ENCODE measurements at regions not wholly inside any gene's neighbourhood (a gene's known extent, or its start where the extent isn't known, plus 50 kb on each side); places are given as distances from the start of the nearest gene placed in this dataset.

DNA sequence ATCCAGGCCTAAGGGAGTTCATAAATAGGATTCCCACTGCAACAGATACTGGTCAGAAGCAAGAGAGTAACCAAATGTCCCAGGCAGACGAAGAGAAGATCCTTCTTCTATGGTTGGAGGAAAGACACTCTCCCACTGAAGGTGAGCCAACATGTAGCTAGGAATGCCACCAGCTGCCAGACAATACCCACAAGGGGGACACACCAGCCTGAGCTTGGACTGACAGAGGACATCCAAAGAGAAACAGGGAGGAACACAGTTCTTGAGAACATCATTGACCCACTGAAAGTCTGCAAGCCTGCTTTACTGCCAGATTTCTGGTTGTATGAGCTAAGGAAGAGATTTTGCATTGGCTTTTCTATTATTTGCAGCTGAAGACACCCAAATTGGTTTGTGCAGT lies 80.1 kb downstream of the PXDC1 start:
- ChIA-PET POLR2A (ENCODE audit: unreplicated experiment) (no interaction called here), CTCF (no interaction called here)
- Histone ChIP-seq H3K4me1 (ENCODE audit: control insufficient read depth, insufficient read depth, low read length) (no peaks in the 10 kb centered on the region), H4K91ac (ENCODE audit: insufficient read depth, low read depth, low read length) (no peak overlapping the region), H3K79me1 (ENCODE audit: low read depth in 1 of 2, low read length in 2 of 2) (no peaks in the 10 kb centered on the region), H3K9ac (ENCODE audit: low read depth, low read length) (no peak overlapping the region), H2BK15ac (ENCODE audit: low read depth, low read length) (no peak overlapping the region), H3K36me3 (ENCODE audit: control insufficient read depth, insufficient read depth, low read length) (no peaks in the 10 kb centered on the region), H2AK9ac (replicated peaks; ENCODE audit: low read depth, low read length, poor library complexity) (no peak overlapping the region), H3K18ac (ENCODE audit: low read depth, low read length) (no peak overlapping the region), H2BK20ac (ENCODE audit: low read depth, low read length) (no peak overlapping the region), H3K4me3 (ENCODE audit: insufficient read depth, low read depth, low read length) (no peak overlapping the region), H3K27ac (ENCODE audit: insufficient read depth, low read length) (no peak overlapping the region), H4K8ac (ENCODE audit: low read depth in 2 of 2, low read length in 2 of 2) (no peak overlapping the region), H4K20me1 (ENCODE audit: insufficient read depth, low read length) (no peaks in the 10 kb centered on the region), H3K4ac (ENCODE audit: low read depth, low read length) (no peak overlapping the region), H3K23ac (ENCODE audit: low read depth, low read length) (no peak overlapping the region), H3K4me2 (ENCODE audit: low read depth, low read length) (no peak overlapping the region), H2AK5ac (ENCODE audit: low read depth, low read length) (no peak overlapping the region), H2AFZ (replicated peaks; ENCODE audit: low read length, poor library complexity) (no peak overlapping the region), H3K27me3 (ENCODE audit: control insufficient read depth, insufficient read depth, low read length) (peaks cover 11% of the 10 kb centered on the region), H2BK120ac (ENCODE audit: low read depth, low read length) (no peak overlapping the region), H3K56ac (ENCODE audit: extremely low read depth, insufficient read depth, low read length) (no peak overlapping the region), H3K9me1 (ENCODE audit: insufficient read depth, low read length) (no peaks in the 10 kb centered on the region), H4K5ac (ENCODE audit: low read depth, low read length) (no peak overlapping the region), H3K9me3 (ENCODE audit: control insufficient read depth, insufficient read depth, low read length) (peaks cover 2% of the 10 kb centered on the region; the same call in 1 of the 2 replicates), H2BK5ac (ENCODE audit: low read depth, low read length, poor library complexity, severe bottlenecking) (no peak overlapping the region), H3K14ac (replicated peaks; ENCODE audit: low read depth, low read length) (no peak overlapping the region)
- DNase-seq (no peak), ATAC-seq (ENCODE audit: low read depth) (no peak)
- TF ChIP-seq FOS (IDR thresholded peaks at IDR 0.05; ENCODE audit: low read depth, low read length) (no peak), SMC3 (IDR thresholded peaks at IDR 0.05; ENCODE audit: low read depth, low read length) (no peak), CEBPB (IDR thresholded peaks at IDR 0.05; ENCODE audit: low read depth, low read length) (no peak), BHLHE40 (IDR thresholded peaks at IDR 0.05; ENCODE audit: low read depth, low read length) (no peak), RAD21 (IDR thresholded peaks at IDR 0.05; ENCODE audit: low read length) (no peak), MAFK (IDR thresholded peaks at IDR 0.05; ENCODE audit: low read depth, low read length) (no peak), CHD1 (IDR thresholded peaks at IDR 0.05; ENCODE audit: low read depth, low read length) (no peak), RCOR1 (IDR thresholded peaks at IDR 0.05; ENCODE audit: insufficient replicate concordance, low read length) (no peak), POLR2A (IDR thresholded peaks at IDR 0.05; ENCODE audit: low read depth, low read length) (no peak), MAZ (IDR thresholded peaks at IDR 0.05; ENCODE audit: borderline replicate concordance, low read depth, low read length) (no peak), MXI1 (IDR thresholded peaks at IDR 0.05; ENCODE audit: borderline replicate concordance, low read depth, low read length) (no peak), RFX5 (IDR thresholded peaks at IDR 0.05; ENCODE audit: low read depth, low read length) (no peak), NFE2L2 (IDR thresholded peaks at IDR 0.05; ENCODE audit: low read depth, low read length) (no peak)
- TF ChIP-seq, protein P1, sequence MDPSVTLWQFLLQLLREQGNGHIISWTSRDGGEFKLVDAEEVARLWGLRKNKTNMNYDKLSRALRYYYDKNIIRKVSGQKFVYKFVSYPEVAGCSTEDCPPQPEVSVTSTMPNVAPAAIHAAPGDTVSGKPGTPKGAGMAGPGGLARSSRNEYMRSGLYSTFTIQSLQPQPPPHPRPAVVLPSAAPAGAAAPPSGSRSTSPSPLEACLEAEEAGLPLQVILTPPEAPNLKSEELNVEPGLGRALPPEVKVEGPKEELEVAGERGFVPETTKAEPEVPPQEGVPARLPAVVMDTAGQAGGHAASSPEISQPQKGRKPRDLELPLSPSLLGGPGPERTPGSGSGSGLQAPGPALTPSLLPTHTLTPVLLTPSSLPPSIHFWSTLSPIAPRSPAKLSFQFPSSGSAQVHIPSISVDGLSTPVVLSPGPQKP (IDR thresholded peaks at IDR 0.05; ENCODE audit: borderline replicate concordance, low read depth, low read length), result no peak
- TF ChIP-seq, protein P2, sequence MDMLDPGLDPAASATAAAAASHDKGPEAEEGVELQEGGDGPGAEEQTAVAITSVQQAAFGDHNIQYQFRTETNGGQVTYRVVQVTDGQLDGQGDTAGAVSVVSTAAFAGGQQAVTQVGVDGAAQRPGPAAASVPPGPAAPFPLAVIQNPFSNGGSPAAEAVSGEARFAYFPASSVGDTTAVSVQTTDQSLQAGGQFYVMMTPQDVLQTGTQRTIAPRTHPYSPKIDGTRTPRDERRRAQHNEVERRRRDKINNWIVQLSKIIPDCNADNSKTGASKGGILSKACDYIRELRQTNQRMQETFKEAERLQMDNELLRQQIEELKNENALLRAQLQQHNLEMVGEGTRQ (IDR thresholded peaks at IDR 0.05; ENCODE audit: low read depth, low read length), result no peak
- TF ChIP-seq, protein P3, sequence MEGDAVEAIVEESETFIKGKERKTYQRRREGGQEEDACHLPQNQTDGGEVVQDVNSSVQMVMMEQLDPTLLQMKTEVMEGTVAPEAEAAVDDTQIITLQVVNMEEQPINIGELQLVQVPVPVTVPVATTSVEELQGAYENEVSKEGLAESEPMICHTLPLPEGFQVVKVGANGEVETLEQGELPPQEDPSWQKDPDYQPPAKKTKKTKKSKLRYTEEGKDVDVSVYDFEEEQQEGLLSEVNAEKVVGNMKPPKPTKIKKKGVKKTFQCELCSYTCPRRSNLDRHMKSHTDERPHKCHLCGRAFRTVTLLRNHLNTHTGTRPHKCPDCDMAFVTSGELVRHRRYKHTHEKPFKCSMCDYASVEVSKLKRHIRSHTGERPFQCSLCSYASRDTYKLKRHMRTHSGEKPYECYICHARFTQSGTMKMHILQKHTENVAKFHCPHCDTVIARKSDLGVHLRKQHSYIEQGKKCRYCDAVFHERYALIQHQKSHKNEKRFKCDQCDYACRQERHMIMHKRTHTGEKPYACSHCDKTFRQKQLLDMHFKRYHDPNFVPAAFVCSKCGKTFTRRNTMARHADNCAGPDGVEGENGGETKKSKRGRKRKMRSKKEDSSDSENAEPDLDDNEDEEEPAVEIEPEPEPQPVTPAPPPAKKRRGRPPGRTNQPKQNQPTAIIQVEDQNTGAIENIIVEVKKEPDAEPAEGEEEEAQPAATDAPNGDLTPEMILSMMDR (conservative IDR thresholded peaks at IDR 0.05; ENCODE audit: low read depth, low read length), result no peak
- intact Hi-C loops (cut with micrococcal nuclease) (no loop called here), dilution Hi-C loops (cut with HindIII; ENCODE audit: low sequenced_read_pairs, unreplicated experiment) (no loop called here), in situ Hi-C loops (cut with MboI; ENCODE audit: low sequenced_read_pairs) (no loop called here)
- no TSS peak for BruUV-seq (replicated peaks)
- WGBS, 2 experiments (ENCODE audit: extremely low coverage in 2 of 2, insufficient read length in 1 of 2), result no CpG with 5 or more reads among the region's 1 CpG
